ENCODE measurements at regions not wholly inside any gene's neighbourhood (a gene's known extent, or its start where the extent isn't known, plus 50 kb on each side); places are given as distances from the start of the nearest gene placed in this dataset.

DNA sequence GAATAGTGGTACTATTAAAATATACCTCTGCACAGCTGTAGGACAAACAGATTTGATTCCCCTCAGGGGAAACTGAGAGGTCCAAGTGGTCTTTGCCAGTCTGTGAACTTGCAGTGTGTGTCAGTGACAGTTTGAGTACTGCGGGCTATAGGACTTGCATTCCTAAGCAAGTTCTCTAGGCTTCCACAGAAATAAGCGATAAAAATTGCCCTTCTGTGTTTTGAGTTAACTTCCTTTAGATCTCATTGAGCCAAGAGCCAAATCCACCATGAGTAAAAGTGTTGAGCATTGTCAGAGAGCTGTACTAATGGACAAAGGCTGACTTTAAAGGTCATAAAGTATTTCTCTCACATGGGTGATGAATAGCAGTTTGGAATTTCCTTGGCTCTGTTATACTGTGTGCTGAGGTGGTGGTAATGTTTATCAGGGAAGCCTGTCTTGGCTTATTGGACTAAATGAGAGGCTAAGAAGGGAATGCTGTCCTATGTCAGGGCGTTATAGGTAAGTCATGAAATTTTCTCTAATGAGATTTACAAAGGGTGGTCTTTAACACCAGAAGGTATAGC lies 122.6 kb upstream of the MAP3K7 start:
- TF ChIP-seq, protein P1, sequence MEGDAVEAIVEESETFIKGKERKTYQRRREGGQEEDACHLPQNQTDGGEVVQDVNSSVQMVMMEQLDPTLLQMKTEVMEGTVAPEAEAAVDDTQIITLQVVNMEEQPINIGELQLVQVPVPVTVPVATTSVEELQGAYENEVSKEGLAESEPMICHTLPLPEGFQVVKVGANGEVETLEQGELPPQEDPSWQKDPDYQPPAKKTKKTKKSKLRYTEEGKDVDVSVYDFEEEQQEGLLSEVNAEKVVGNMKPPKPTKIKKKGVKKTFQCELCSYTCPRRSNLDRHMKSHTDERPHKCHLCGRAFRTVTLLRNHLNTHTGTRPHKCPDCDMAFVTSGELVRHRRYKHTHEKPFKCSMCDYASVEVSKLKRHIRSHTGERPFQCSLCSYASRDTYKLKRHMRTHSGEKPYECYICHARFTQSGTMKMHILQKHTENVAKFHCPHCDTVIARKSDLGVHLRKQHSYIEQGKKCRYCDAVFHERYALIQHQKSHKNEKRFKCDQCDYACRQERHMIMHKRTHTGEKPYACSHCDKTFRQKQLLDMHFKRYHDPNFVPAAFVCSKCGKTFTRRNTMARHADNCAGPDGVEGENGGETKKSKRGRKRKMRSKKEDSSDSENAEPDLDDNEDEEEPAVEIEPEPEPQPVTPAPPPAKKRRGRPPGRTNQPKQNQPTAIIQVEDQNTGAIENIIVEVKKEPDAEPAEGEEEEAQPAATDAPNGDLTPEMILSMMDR (IDR thresholded peaks at IDR 0.05): no peak
- TF ChIP-seq POLR2A (IDR thresholded peaks at IDR 0.05): no peak

Measured in thyroid gland (tissue), 4 donors.